ENCODE measurements at regions not wholly inside any gene's neighbourhood (a gene's known extent, or its start where the extent isn't known, plus 50 kb on each side); places are given as distances from the start of the nearest gene placed in this dataset.
"Not testable (repeated sequence)": the region's sequence is repeated elsewhere in the genome, so short reads cannot be mapped to it uniquely, and the experiment has no call there.

DNA sequence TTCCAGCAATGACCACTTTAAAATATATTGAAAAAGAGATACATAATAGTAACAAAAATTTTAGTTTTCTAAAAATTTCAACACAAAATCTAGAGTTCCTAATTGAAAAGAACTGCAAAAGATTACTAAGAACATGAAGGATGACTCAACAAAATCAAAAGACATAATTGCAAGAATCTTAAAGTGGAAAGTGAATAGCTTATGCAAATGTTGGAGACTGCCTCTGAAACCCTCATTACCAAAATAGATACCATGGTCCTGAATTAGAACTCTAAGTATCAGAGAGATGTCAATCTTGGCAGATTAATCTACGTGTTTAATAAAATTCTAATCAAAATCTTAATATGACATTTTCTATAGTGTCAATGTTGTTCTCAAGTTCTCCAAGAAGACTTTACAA is 60.7 kb upstream of the SGO1 start:
- DNase-seq (ENCODE audit: low spot score), result no peak

DNA sequence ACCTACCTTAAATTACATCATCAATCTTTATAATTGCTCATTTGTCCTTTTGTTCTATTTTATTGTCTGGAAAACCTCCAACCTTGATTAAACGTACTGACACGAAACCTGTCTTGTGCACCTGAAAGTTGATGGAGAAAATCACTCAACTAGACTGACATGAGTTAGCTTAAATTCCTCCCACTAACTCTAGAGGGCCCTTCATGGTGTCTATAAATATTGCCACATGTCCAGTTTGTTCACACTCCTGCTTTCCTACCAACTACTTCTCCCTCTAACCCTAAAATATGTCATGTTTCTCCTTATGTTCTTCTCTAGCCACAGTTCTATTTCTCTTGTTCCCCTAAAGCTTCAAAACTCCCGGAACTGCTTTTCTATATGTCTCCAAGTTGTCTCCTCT is 59.8 kb upstream of the SGO1 start:
- peak; percentile 15 for DNase-seq (ENCODE audit: low spot score)

DNA sequence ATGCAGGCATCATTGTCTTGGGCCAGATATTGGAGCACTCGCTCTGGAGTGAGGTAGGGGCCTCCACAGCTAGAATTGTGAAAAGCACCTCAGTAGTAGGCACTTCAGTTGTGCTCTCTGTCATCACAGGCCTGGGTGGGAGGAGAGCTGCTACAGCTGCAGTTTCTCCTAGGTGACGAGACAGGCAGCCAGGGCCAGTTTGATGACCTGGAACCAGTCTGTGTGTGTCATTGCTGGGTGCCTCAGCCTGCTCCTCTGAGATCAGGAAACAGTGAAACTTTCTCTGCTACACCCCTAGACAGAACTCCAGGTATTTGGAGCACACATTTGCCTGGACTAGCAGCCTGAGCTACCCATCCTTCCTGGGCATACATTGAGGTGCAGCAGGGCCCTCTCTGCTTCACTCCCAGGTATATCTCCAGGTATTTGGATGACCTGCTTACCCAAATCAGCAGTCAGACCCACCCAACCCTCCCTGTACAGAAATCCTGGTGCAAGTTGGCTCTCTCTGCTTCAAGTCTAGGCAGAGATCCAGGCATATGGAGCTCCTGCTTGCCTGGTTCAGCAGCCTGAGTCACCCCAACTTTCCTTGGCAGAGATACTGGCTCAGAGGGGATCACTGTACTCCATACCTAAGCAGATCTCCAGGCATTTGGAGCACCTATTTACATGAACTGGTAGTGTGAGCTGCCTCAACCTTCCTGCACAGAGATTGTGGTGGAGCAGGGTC is 54.3 kb upstream of the SGO1 start:
- no peak for DNase-seq (ENCODE audit: low spot score)

DNA sequence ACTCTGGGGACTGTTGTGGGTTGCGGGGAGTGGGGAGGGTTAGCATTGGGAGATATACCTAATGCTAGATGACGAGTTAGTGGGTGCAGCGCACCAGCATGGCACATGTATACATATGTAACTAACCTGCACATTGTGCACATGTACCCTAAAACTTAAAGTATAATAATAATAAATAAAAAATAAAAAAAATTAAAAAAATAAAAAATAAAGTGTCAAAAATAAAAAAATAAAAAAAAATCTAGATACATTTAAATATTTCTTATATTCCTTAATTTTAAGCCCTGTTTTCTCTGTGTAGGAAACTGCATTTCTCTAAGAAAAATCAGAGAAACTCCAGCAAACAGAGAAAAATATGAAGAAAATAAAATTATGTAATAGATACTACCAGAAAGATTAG is 52.2 kb upstream of the SGO1 start:
- not testable (repeated sequence) for DNase-seq (ENCODE audit: low spot score)

DNA sequence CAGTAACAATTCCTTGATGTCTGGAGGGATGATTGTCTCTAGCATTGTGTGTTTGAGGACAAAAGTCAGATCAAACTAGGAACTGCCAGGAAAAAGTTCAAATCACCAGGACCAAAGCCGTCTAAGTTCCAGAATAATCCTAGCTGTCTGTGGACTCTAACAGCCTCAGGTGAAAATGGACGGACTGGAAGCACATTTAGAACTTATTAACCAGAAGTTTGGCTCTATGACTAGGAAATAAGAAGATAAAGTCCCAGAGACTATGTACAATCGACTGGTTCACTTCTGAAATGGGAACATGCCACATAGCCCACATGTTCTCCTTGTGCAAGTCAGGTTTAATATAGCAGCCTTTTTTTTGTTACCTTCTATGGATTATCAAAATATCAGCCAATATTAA is 50.6 kb upstream of the SGO1 start:
- no peak for DNase-seq (ENCODE audit: low spot score)
